NCI-H146 (cell line): ENCODE measurements at regions not wholly inside any gene's neighbourhood (a gene's known extent, or its start where the extent isn't known, plus 50 kb on each side); places are given as distances from the start of the nearest gene placed in this dataset.
"Not testable (repeated sequence)": the region's sequence is repeated elsewhere in the genome, so short reads cannot be mapped to it uniquely, and the experiment has no call there.

Experiments
- DNase-seq: peaks from one replicate; lab custom pipeline; 2025; lab: John Stamatoyannopoulos, UW

GRCh38 chr12:114501474-114501807, 95.5 kb upstream of the TBX5 start:
- no peak for DNase-seq

GRCh38 chr12:114500775-114501473, 95.0 kb upstream of the TBX5 start:
- DNase-seq = no peak

GRCh38 chr12:114500131-114500530, 94.2 kb upstream of the TBX5 start:
- no peak for DNase-seq

- no peak for DNase-seq
Measured at GRCh38 chr12:114499338-114499737, 93.4 kb upstream of the TBX5 start.

GRCh38 chr12:114491916-114492315, 86.0 kb upstream of the TBX5 start:
- DNase-seq = no peak

GRCh38 chr12:114484822-114485459, 79.0 kb upstream of the TBX5 start:
- not testable (repeated sequence) for DNase-seq

- DNase-seq = no peak
Measured at GRCh38 chr12:114483996-114484395, 78.1 kb upstream of the TBX5 start.

GRCh38 chr12:114481200-114481535, 75.2 kb upstream of the TBX5 start:
- no peak for DNase-seq

- no peak for DNase-seq
Measured at GRCh38 chr12:114480337-114481199, 74.6 kb upstream of the TBX5 start.

GRCh38 chr12:114479831-114480230, 73.9 kb upstream of the TBX5 start:
- no peak for DNase-seq

GRCh38 chr12:114478865-114479264, 72.9 kb upstream of the TBX5 start:
- DNase-seq = no peak

- no peak for DNase-seq
Measured at GRCh38 chr12:114477989-114478395, 72.0 kb upstream of the TBX5 start.

- no peak for DNase-seq
Measured at GRCh38 chr12:114476159-114476558, 70.2 kb upstream of the TBX5 start.

GRCh38 chr12:114473717-114474116, 67.8 kb upstream of the TBX5 start:
- DNase-seq = no peak

- no peak for DNase-seq
Measured at GRCh38 chr12:114473018-114473417, 67.1 kb upstream of the TBX5 start.

- no peak for DNase-seq
Measured at GRCh38 chr12:114457620-114458019, 51.7 kb upstream of the TBX5 start.
